RWPE2 (cell line): ENCODE measurements at regions not wholly inside any gene's neighbourhood (a gene's known extent, or its start where the extent isn't known, plus 50 kb on each side); places are given as distances from the start of the nearest gene placed in this dataset.

Source experiments
- ATAC-seq: fragments of 200-7000 bp; cut with Tn5 transposase; 3 replicates; pipeline ENCODE4 v1.9.1; 2021; ENCODE audit warnings: low read depth
- DNase-seq: peaks from one replicate; pipeline ENCODE4 v3.0.0-alpha.2; 2020; ENCODE audit warnings: low spot score
- H3K27ac ChIP-seq: fragments of 450-650 bp; 2 replicates; pipeline ENCODE4 v1.5.1; 2017; ENCODE audit warnings: mild to moderate bottlenecking; ENCODE audit not compliant: poor library complexity, severe bottlenecking
- H3K27me3 ChIP-seq: fragments of 250-450 bp; sonication (Bioruptor Pico); 2 replicates; pipeline ENCODE4 v1.5.1; 2021; ENCODE audit warnings: mild to moderate bottlenecking, moderate library complexity; ENCODE audit not compliant: insufficient read depth, poor library complexity, severe bottlenecking
- H3K36me3 ChIP-seq: fragments of 250-450 bp; sonication (Bioruptor Pico); 2 replicates; pipeline ENCODE4 v1.5.1; 2020; ENCODE audit warnings: low read depth, mild to moderate bottlenecking, moderate library complexity
- H3K4me1 ChIP-seq: fragments of 250-450 bp; sonication (Bioruptor Pico); 2 replicates; pipeline ENCODE4 v1.5.1; 2021; ENCODE audit warnings: mild to moderate bottlenecking, moderate library complexity; ENCODE audit not compliant: insufficient read depth, poor library complexity, severe bottlenecking
- H3K4me3 ChIP-seq: fragments of 250-450 bp; sonication (Bioruptor Pico); 2 replicates; pipeline ENCODE4 v1.5.1; 2021; ENCODE audit warnings: mild to moderate bottlenecking, moderate library complexity; ENCODE audit not compliant: severe bottlenecking
- H3K9me3 ChIP-seq: fragments of 250-450 bp; sonication (Bioruptor Pico); 2 replicates; pipeline ENCODE4 v1.5.1; 2021; ENCODE audit warnings: mild to moderate bottlenecking, moderate library complexity; ENCODE audit not compliant: severe bottlenecking
- CTCF ChIP-seq: fragments of 450-650 bp; IDR thresholded peaks from one replicate; pipeline ENCODE4 v1.5.1; 2017; ENCODE audit warnings: mild to moderate bottlenecking, moderate library complexity; ENCODE audit not compliant: poor library complexity, severe bottlenecking

- Histone ChIP-seq H3K9me3 (no peaks in the 10 kb centered on the region), H3K27me3 (no peaks in the 10 kb centered on the region), H3K27ac (peak overlapping the region; percentile 82), H3K4me1 (peaks cover 44% of the 10 kb centered on the region), H3K36me3 (no peaks in the 10 kb centered on the region), H3K4me3 (no peak overlapping the region)
- ATAC-seq: no peak
- no peak for TF ChIP-seq CTCF
- no peak for DNase-seq
Observed at GRCh38 chr5:74040811-74041491, 415.0 kb downstream of the ARHGEF28 start.

GRCh38 chr5:74040065-74040551 lies 414.1 kb downstream of the ARHGEF28 start:
- Histone ChIP-seq H3K27ac (peak overlapping the region; percentile 82), H3K9me3 (no peaks in the 10 kb centered on the region), H3K4me1 (peaks cover 53% of the 10 kb centered on the region), H3K36me3 (no peaks in the 10 kb centered on the region), H3K27me3 (no peaks in the 10 kb centered on the region), H3K4me3 (no peak overlapping the region)
- ATAC-seq: peak; percentile 80
- DNase-seq: peak; percentile 90
- no peak for TF ChIP-seq CTCF

GRCh38 chr5:74037321-74037720 lies 411.3 kb downstream of the ARHGEF28 start:
- Histone ChIP-seq H3K4me1 (peaks cover 63% of the 10 kb centered on the region), H3K27ac (no peak overlapping the region), H3K9me3 (no peaks in the 10 kb centered on the region), H3K36me3 (no peaks in the 10 kb centered on the region), H3K27me3 (no peaks in the 10 kb centered on the region), H3K4me3 (no peak overlapping the region)
- no peak for ATAC-seq
- TF ChIP-seq CTCF: no peak
- no peak for DNase-seq

GRCh38 chr5:74035521-74035937 lies 409.5 kb downstream of the ARHGEF28 start:
- no peaks in the 10 kb centered on the region for H3K27me3 ChIP-seq
- H3K9me3 ChIP-seq: no peaks in the 10 kb centered on the region
- peak; percentile 90 for TF ChIP-seq CTCF
- H3K4me1 ChIP-seq: peaks cover 49% of the 10 kb centered on the region
- peak; percentile 64 for DNase-seq
- peak overlapping the region; percentile 85 for H3K27ac ChIP-seq
- ATAC-seq: peak; percentile 6; the same call in 2 of the 3 replicates
- H3K36me3 ChIP-seq: no peaks in the 10 kb centered on the region
- no peak overlapping the region for H3K4me3 ChIP-seq

- H3K4me1 ChIP-seq: peaks cover 41% of the 10 kb centered on the region
- ATAC-seq (peak; percentile 98), DNase-seq (peak; percentile 95)
- H3K9me3 ChIP-seq: no peaks in the 10 kb centered on the region
- H3K27me3 ChIP-seq: no peaks in the 10 kb centered on the region
- no peak overlapping the region for H3K4me3 ChIP-seq
- TF ChIP-seq CTCF: no peak
- H3K27ac ChIP-seq: peak overlapping the region; percentile 85
- H3K36me3 ChIP-seq: no peaks in the 10 kb centered on the region
Observed at GRCh38 chr5:74034733-74035132, 408.7 kb downstream of the ARHGEF28 start.
